ENCODE measurements at regions not wholly inside any gene's neighbourhood (a gene's known extent, or its start where the extent isn't known, plus 50 kb on each side); places are given as distances from the start of the nearest gene placed in this dataset.

- ATAC-seq = no peak
- no peaks in the 10 kb centered on the region for H3K4me1 ChIP-seq
- TF ChIP-seq POLR2A (IDR thresholded peaks at IDR 0.05) = no peak
- no peak for TF ChIP-seq CTCF (IDR thresholded peaks at IDR 0.05)
Observed at GRCh38 chrX:49748211-49748956, 52.6 kb upstream of the PAGE1 start.

GRCh38 chrX:49746306-49746705 lies 50.5 kb upstream of the PAGE1 start:
- no peak overlapping the region for H3K4me3 ChIP-seq
- TF ChIP-seq POLR2A (IDR thresholded peaks at IDR 0.05) (no peak), CTCF (IDR thresholded peaks at IDR 0.05) (no peak)
- peaks cover 0 to 42% (median 0%) of the 10 kb centered on the region in 9 donors for H3K27me3 ChIP-seq
- H3K36me3 ChIP-seq = no peaks in the 10 kb centered on the region
- H3K9me3 ChIP-seq = no peaks in the 10 kb centered on the region
- no peaks in the 10 kb centered on the region for H3K4me1 ChIP-seq
- no peak for ATAC-seq
- WGBS, 4 donors = 57 to 92% (median 76%) methylated on average over 1 of the region's 1 CpG
- no peak for DNase-seq
- intact Hi-C loops (cut with DNase I) = loop anchor here in 1 of 10 donors (5.0 kb wide), 1 partner anchor 454 kb away; no protein-coding TSS in a partner anchor
- H3K27ac ChIP-seq = no peak overlapping the region

More at GRCh38 chrX:49748211-49748956, 52.6 kb upstream of the PAGE1 start:
- Histone ChIP-seq H3K27ac (no peak overlapping the region), H3K4me3 (no peak overlapping the region), H3K36me3 (no peaks in the 10 kb centered on the region), H3K9me3 (no peaks in the 10 kb centered on the region), H3K27me3 (peaks cover 0 to 27% (median 0%) of the 10 kb centered on the region in 9 donors)
- DNase-seq = no peak
- 7 to 35% (median 23%) methylated on average over 2 of the region's 2 CpGs for WGBS, 4 donors
- intact Hi-C loops (cut with DNase I) = loop anchor here in 1 of 10 donors (5.0 kb wide), 1 partner anchor 456 kb away; no protein-coding TSS in a partner anchor

Measured in heart left ventricle (tissue), 16 donors.